ENCODE measurements at regions not wholly inside any gene's neighbourhood (a gene's known extent, or its start where the extent isn't known, plus 50 kb on each side); places are given as distances from the start of the nearest gene placed in this dataset.
"Not testable (repeated sequence)": the region's sequence is repeated elsewhere in the genome, so short reads cannot be mapped to it uniquely, and the experiment has no call there.

- Histone ChIP-seq H3K27ac (peak overlapping the region in 1 of 21 experiments; percentile 57), H3K4me3 (no peak overlapping the region)
These were observed 53.7 kb upstream of the OTOGL start for GRCh38 chr12:80045594-80045993.

GRCh38 chr12:80044694-80045046 lies 54.7 kb upstream of the OTOGL start:
- Histone ChIP-seq H3K27ac (peak overlapping the region in 2 of 21 experiments; percentile 7 to 57), H3K4me3 (no peak overlapping the region)

DNA sequence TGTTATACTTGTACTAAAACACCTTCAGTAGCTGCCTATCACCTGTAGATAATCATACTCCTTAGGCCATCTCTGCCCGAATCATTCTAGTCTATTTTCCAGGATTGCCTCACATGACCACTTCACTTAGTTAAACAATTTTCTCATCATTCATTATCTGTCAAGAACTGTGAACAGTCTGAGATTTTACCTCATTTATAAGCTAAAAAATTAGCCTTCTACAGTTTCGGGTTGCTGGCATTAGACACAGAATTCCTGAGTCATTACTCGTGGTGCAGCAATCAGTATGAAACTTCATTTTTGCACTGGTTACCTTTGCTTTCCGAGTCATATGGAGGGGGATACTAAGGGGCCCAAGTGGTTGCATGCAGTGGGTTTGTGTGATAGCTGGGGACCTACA lies 57.6 kb upstream of the OTOGL start:
- Histone ChIP-seq H3K27ac (no peak overlapping the region), H3K4me3 (no peak overlapping the region)

- Histone ChIP-seq H3K27ac (no peak overlapping the region), H3K4me3 (no peak overlapping the region)
These were observed 58.3 kb upstream of the OTOGL start for GRCh38 chr12:80041071-80041470.

DNA sequence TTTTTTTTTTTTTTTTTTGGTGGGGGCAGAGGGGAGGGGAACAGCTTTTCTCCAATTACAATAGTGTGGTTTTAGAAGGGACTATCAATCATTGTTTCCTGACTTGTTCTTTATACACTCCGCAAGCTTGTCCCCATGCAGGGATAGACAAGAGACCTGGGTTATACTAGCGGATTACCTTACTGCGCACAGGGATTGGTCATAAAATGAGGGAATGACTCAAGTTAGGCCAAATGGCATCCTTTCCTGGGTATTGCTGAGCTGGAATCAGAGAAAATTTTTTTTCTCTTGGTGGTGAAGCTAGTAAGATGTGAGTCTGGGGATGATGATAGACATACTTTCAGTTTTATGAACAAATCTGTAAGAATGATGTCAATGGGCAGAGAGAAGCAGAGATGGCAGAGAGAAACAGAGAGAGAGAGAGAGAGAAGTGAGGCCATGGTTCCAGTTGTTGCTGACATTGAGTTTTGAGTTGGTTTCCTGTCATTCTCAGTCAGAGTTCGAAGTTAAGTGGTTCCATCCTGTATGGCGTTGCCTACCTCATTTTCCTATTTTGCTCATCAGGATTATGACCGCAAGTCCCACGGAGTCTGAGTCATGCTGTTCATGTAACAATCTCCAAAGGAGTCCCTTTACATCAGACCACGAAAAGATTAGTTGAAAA lies 59.1 kb upstream of the OTOGL start:
- Histone ChIP-seq H3K4me3 (no peak overlapping the region), H3K27ac (no peak overlapping the region)

DNA sequence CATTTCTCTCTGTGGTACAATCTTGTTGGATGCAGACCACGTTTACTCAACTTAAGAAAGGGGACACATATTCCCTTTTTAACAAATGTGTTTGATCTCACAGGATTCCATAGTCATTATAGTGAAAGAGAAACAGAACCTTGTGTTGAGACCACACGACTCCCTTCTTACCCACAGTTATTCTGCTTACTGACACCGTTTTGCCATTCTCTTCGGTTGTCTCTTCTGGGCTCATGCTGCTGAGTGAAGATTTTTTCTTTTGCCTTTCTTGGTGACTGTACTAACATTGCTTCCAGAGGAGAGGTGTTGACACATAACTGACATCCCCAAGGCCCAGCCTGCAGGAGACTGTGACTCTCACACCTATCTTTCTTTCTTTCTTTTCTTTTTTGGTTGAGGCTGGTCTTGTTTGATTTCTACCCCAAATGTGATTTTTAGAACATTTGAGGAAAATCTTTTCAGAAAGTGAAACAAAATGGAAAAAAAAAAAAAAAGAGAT lies 61.2 kb upstream of the OTOGL start:
- H3K27ac ChIP-seq = peak overlapping the region in 1 of 21 experiments; percentile 40

GRCh38 chr12:80033448-80033847 lies 65.9 kb upstream of the OTOGL start:
- no peak overlapping the region for H3K4me3 ChIP-seq
- H3K27ac ChIP-seq = no peak overlapping the region

More for the DNA sequence above, 61.2 kb upstream of the OTOGL start:
- no peak overlapping the region for H3K4me3 ChIP-seq

DNA sequence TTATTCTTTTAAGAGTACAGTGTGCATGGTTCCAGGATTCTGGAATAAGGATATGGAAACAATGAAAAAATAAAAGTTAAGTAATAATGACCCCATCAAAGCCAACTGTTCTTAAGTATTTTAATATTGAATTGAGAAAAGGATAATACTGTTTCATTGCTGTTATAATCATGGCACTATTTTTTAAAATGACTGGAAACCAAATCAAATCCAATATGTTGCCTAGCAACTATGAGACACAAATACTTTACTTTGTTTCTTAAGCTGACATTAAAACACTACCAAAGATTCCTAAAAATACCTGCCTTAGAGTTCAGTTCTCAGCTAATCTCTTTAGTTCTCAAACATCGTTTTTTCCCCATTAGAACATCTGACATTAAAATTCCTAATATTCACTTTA lies 66.4 kb upstream of the OTOGL start:
- Histone ChIP-seq H3K4me3 (no peak overlapping the region), H3K27ac (no peak overlapping the region)

GRCh38 chr12:80031229-80031628 lies 68.1 kb upstream of the OTOGL start:
- Histone ChIP-seq H3K27ac (no peak overlapping the region), H3K4me3 (no peak overlapping the region)

GRCh38 chr12:80025638-80026037 lies 73.7 kb upstream of the OTOGL start:
- H3K4me3 ChIP-seq = no peak overlapping the region
- H3K27ac ChIP-seq = no peak overlapping the region

DNA sequence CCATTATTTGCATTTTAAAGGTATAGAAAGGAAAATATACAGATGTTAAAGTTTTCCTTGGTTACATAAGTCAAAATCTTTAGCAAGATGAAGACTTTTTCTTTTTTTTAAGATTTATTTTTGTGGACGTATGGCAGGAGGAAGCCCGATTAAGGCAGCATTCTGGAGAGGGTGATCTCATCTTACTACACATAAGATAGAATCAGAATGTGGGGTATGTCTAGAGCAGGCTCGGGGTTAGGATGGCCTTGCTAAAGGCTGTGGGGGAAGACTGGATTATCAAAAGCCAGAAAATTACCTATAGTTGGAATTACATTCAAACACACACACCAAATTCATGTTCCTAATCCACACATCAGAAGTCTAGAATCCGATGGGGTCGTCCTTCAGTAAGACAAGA lies 79.6 kb upstream of the OTOGL start:
- Histone ChIP-seq H3K27ac (no peak overlapping the region), H3K4me3 (no peak overlapping the region)

DNA sequence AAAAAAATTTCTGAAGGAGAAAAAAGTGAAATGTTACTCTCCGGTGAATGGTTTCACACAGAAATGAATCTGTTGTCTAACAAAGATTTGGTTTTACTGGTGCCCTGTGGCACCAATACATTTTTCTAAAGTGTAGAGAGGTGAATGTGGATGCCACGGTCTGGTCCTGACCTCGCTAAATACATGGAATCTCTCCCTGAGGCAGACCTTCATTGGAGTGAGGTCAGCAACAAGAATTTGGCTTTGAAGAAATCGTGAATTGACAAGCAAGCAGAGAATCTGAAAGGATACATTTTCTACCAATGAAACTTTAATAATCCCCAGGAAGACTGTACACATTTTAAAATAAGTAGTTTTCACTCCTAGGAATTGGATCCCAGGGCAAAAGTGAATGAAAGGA lies 81.2 kb upstream of the OTOGL start:
- H3K27ac ChIP-seq = peak overlapping the region in 1 of 21 experiments; percentile 15
- H3K4me3 ChIP-seq = no peak overlapping the region

DNA sequence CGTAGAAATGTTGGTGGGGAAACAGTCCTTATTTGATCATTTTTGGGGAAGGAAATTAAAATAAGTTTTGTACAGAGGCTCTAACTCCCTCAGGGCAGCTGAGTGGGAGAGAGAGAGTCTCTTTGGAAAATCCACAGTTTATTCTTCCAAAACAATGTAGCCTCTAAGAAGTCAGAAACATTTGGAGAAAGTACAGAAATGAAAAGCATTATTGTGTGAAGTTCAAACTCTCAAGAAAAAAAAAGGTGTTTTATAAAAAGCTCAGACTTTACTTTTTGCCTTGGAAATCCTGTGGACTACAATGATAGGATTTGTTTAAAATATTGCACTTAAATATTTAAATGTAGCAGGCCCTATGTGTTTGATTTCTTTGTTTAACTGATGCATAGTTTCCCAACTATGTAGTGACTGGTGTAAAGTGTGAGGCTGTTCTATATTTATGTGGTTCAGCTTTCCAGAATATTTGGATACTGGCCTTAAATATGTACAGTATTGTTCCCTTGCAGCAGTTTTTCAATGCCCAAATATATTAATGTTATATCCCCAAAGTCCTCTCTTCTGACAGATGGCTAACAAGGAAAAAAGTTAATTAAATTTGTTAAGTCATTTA lies 82.0 kb upstream of the OTOGL start:
- Histone ChIP-seq H3K4me3 (no peak overlapping the region), H3K27ac (no peak overlapping the region)

DNA sequence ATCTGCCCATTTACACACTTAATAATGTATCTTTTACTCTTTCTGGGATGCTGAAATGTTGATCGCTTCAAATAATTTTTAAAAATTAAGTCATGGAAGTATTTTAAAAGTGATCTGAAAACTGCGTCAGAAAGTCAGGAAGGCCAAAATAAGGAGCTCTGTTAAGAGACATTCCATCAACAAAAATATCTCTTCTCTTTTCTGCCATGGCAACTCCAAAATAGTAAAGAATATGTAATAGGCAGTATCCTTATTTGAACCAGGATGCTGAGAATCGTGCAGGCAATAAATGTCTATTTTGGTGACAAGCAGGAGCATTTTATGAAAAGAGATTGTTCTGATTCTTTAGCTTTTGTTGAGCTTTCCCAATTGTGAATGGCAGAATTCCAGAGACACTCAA lies 81.8 kb upstream of the PPP1R12A start:
- Histone ChIP-seq H3K27ac (peak overlapping the region in 1 of 21 experiments; percentile 14), H3K4me3 (no peak overlapping the region)

GRCh38 chr12:80015660-80016059 lies 80.8 kb upstream of the PPP1R12A start:
- H3K27ac ChIP-seq = no peak overlapping the region
- H3K4me3 ChIP-seq = no peak overlapping the region

DNA sequence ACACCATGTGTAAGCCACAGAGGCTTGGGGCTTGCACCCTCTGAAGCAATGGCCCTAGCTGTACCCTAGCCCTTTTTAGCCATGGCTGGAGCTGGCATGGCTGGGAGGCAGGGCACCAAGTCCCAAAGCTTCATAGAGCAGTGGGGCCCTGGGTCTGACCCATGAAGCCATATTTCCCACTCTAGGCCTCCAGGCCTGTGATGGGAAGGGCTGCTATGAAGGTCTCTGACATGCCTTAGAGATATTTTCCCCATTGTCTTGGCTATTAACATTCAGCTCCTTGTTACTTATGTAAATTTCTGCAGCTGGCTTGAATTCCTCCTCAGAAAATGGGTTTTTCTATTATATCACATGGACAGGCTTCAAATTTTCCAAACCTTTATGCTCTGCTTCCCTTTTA lies 68.8 kb upstream of the PPP1R12A start:
- H3K4me3 ChIP-seq, H3K27ac ChIP-seq: not testable (repeated sequence)

GRCh38 chr12:80001562-80001961 lies 66.7 kb upstream of the PPP1R12A start:
- no peak overlapping the region for H3K4me3 ChIP-seq
- H3K27ac ChIP-seq = no peak overlapping the region

- no peak overlapping the region for H3K27ac ChIP-seq
- no peak overlapping the region for H3K4me3 ChIP-seq
These were observed 65.9 kb upstream of the PPP1R12A start for GRCh38 chr12:80000831-80001230.

DNA sequence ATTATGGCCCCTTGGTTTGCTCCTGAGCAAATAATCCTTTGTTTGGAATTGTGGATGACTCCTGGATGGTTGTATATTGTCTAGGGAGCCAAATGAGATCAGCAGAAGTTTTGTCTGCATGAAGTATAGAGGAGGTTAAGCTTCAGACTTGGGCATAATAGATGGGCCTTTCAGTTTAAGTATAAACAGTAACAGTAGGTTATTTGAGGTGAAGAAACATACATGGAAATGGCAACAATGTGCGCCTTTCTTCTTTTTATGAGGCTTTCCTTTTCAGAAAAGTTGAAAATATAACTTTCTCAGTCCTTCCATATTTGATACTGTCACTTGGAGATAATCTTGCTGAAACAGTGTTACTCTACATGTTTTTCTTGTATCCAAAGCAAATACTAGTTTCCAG lies 63.7 kb upstream of the PPP1R12A start:
- H3K27ac ChIP-seq = no peak overlapping the region

GRCh38 chr12:79997096-79997791 lies 62.3 kb upstream of the PPP1R12A start:
- Histone ChIP-seq H3K4me3 (no peak overlapping the region), H3K27ac (no peak overlapping the region)

More for the DNA sequence above, 63.7 kb upstream of the PPP1R12A start:
- H3K4me3 ChIP-seq = no peak overlapping the region
